SK-N-SH (cell line): ENCODE measurements at regions not wholly inside any gene's neighbourhood (a gene's known extent, or its start where the extent isn't known, plus 50 kb on each side); places are given as distances from the start of the nearest gene placed in this dataset.

Experiments
- CTCF ChIA-PET: fragments of 300-600, 350-600 bp; formaldehyde crosslinking; extraction: SDS; loops from one replicate; lab custom pipeline; 2021; lab: Yijun Ruan, JAX
- POLR2A ChIA-PET: fragments of 350-600 bp; sonication (Branson Sonifier 250); formaldehyde crosslinking; extraction: SDS; loops from one replicate; lab custom pipeline; 2020; ENCODE audit warnings: antibody characterized with exemption, inconsistent platforms; lab: Yijun Ruan, JAX
- DNase-seq: peaks from one replicate; pipeline ENCODE4 v3.0.0; 2012
- H2AFZ ChIP-seq: fragments of 200-600 bp; sonication (generic); 2 replicates; pipeline ENCODE4 v1.8.1; 2016; ENCODE audit warnings: antibody characterized with exemption, mild to moderate bottlenecking, low read depth
- H3F3A ChIP-seq: fragments of 200-600 bp; sonication (generic); replicated peaks from 2 replicates; pipeline ENCODE3; 2016; ENCODE audit warnings: antibody characterized with exemption, mild to moderate bottlenecking; ENCODE audit not compliant: insufficient read depth
- H3K27ac ChIP-seq, 2 experiments: fragments of 200-500 bp in 1 of 2; fragments of 200-600 bp in 1 of 2; sonication (Bioruptor generic) in 1 of 2; sonication (generic), shearing (Covaris generic) in 1 of 2; 2 replicates each; pipeline versions ENCODE4 v1.5.1 to v1.6.1; 2014 to 2016; ENCODE audit warnings: low read depth in 2 of 2, inconsistent platforms in 1 of 2, low read length in 1 of 2, mild to moderate bottlenecking in 1 of 2, mixed read lengths in 1 of 2
- H3K27me3 ChIP-seq: fragments of 200-600 bp; sonication (generic), shearing (Covaris generic); 2 replicates; pipeline ENCODE4 v1.6.1; 2016; ENCODE audit warnings: mixed run types; ENCODE audit not compliant: insufficient read depth
- H3K36me3 ChIP-seq, 2 experiments: fragments of 200-500 bp in 1 of 2; fragments of 200-600 bp in 1 of 2; sonication (Bioruptor generic) in 1 of 2; sonication (generic) in 1 of 2; replicated peaks in 1 of 2; 2 replicates each; pipeline versions ENCODE3 to v1.5.1; 2014 to 2016; ENCODE audit warnings: low read length in 1 of 2, mild to moderate bottlenecking in 1 of 2; ENCODE audit not compliant: insufficient read depth in 2 of 2, control insufficient read depth in 1 of 2
- H3K4me1 ChIP-seq, 2 experiments: fragments of 200-500 bp in 1 of 2; fragments of 200-600 bp in 1 of 2; sonication (Bioruptor generic) in 1 of 2; sonication (generic), shearing (Covaris generic) in 1 of 2; 2 replicates each; pipeline versions ENCODE4 v1.5.1 to v1.6.1; 2014 to 2016; ENCODE audit warnings: low read depth in 1 of 2, low read length in 1 of 2, mixed run types in 1 of 2; ENCODE audit not compliant: insufficient read depth in 2 of 2, control insufficient read depth in 1 of 2
- H3K4me2 ChIP-seq: fragments of 200-600 bp; sonication (generic), shearing (Covaris generic); 2 replicates; pipeline ENCODE4 v1.6.1; 2017; ENCODE audit warnings: mixed run types
- H3K4me3 ChIP-seq, 2 experiments: fragments of 200-500 bp in 1 of 2; fragments of 200-600 bp in 1 of 2; sonication (Bioruptor generic) in 1 of 2; sonication (generic), shearing (Covaris generic) in 1 of 2; 2 replicates each; pipeline versions ENCODE4 v1.5.1 to v1.8.1; 2014 to 2016; ENCODE audit warnings: low read depth in 2 of 2, inconsistent platforms in 1 of 2, low read length in 1 of 2, mild to moderate bottlenecking in 1 of 2, mixed read lengths in 1 of 2, moderate library complexity in 1 of 2
- H3K79me2 ChIP-seq: fragments of 200-600 bp; sonication (generic); 2 replicates; pipeline ENCODE4 v1.8.1; 2017; ENCODE audit warnings: mild to moderate bottlenecking; ENCODE audit not compliant: insufficient read depth
- H3K9ac ChIP-seq: fragments of 200-600 bp; sonication (generic); 2 replicates; pipeline ENCODE4 v1.6.1; 2017; ENCODE audit warnings: mixed run types
- H3K9me2 ChIP-seq: fragments of 200-600 bp; sonication (generic); 2 replicates; pipeline ENCODE4 v1.6.1; 2017; ENCODE audit warnings: mixed run types
- H3K9me3 ChIP-seq: fragments of 200-600 bp; sonication (generic); 2 replicates; pipeline ENCODE4 v1.6.1; 2017; ENCODE audit warnings: mixed run types, mild to moderate bottlenecking, moderate library complexity
- H4K20me1 ChIP-seq: fragments of 200-600 bp; sonication (generic); 2 replicates; pipeline ENCODE4 v1.6.1; 2017; ENCODE audit warnings: mild to moderate bottlenecking, mixed run types; ENCODE audit not compliant: insufficient read depth
- EZH2phosphoT487 ChIP-seq: fragments of 200-600 bp; sonication (generic); IDR thresholded peaks from 2 replicates; pipeline ENCODE4 v1.6.1; 2017; ENCODE audit warnings: low read depth, mixed run types, mild to moderate bottlenecking, antibody characterized with exemption, moderate library complexity, borderline replicate concordance
- FOSL2 ChIP-seq: IDR thresholded peaks from 2 replicates; pipeline ENCODE4 v1.4.0; 2012; ENCODE audit warnings: low read depth, mild to moderate bottlenecking, moderate library complexity, borderline replicate concordance
- FOXJ3 ChIP-seq: sonication (generic); formaldehyde crosslinking; IDR thresholded peaks from 2 replicates; pipeline ENCODE4 v1.5.1; 2020; ENCODE audit warnings: mild to moderate bottlenecking, missing genetic modification reagents
- GABPA ChIP-seq: IDR thresholded peaks from 2 replicates; pipeline ENCODE4 v1.4.0; 2012; ENCODE audit warnings: low read depth, mild to moderate bottlenecking
- JUND ChIP-seq: IDR thresholded peaks from 2 replicates; pipeline ENCODE4 v1.4.0; 2012
- MEF2A ChIP-seq: IDR thresholded peaks from 2 replicates; pipeline ENCODE4 v1.4.0; 2012; ENCODE audit warnings: low read depth, borderline replicate concordance
- MXI1 ChIP-seq: IDR thresholded peaks from 2 replicates; pipeline ENCODE4 v1.6.1; 2012; ENCODE audit warnings: mild to moderate bottlenecking, low read depth, low read length, improper control_type of control experiment
- NRF1 ChIP-seq: IDR thresholded peaks from 2 replicates; pipeline ENCODE4 v1.6.1; 2012; ENCODE audit warnings: low read depth, mild to moderate bottlenecking, low read length
- PBX3 ChIP-seq: IDR thresholded peaks from 2 replicates; pipeline ENCODE4; 2012
- POLR2AphosphoS5 ChIP-seq: IDR thresholded peaks from 2 replicates; pipeline ENCODE4 v1.6.1; 2012; ENCODE audit warnings: low read depth, low read length
- RAD21 ChIP-seq: IDR thresholded peaks from 2 replicates; pipeline ENCODE4 v1.6.1; 2012; ENCODE audit warnings: mild to moderate bottlenecking, low read length
- RCOR1 ChIP-seq: fragments of 150-350 bp; IDR thresholded peaks from 2 replicates; pipeline ENCODE4 v1.6.1; 2017; ENCODE audit warnings: antibody characterized with exemption, low read length
- REST ChIP-seq: IDR thresholded peaks from 2 replicates; pipeline ENCODE4 v1.6.1; 2012; ENCODE audit warnings: mild to moderate bottlenecking, low read depth, low read length, moderate library complexity
- SIN3A ChIP-seq: IDR thresholded peaks from 2 replicates; pipeline ENCODE4 v1.6.1; 2012; ENCODE audit warnings: low read depth, mild to moderate bottlenecking, low read length, moderate library complexity, borderline replicate concordance
- SMC3 ChIP-seq: IDR thresholded peaks from 2 replicates; pipeline ENCODE4 v1.6.1; 2012; ENCODE audit warnings: low read depth, low read length, improper control_type of control experiment
- YY1 ChIP-seq: IDR thresholded peaks from 2 replicates; pipeline ENCODE4 v1.4.0; 2012; ENCODE audit warnings: low read depth, mild to moderate bottlenecking
- WGBS: methylation state at CpG from one replicate; pipeline ENCODE4 v1.1.6; 2017; ENCODE audit warnings: low lambda C conversion rate; 5-methylcytosine and 5-hydroxymethylcytosine counted together

GRCh38 chr6:109242029-109242428 is 140.2 kb downstream of the CD164 start (continued):
- TF ChIP-seq PBX3 (no peak), FOXJ3 (CRISPR knock-in tag) (no peak), RAD21 (no peak), SIN3A (no peak), SMC3 (no peak), NRF1 (no peak), EZH2phosphoT487 (no peak), REST (no peak), MXI1 (no peak)

GRCh38 chr6:109241199-109241598 is 141.1 kb downstream of the CD164 start:
- no peaks in the 10 kb centered on the region for H4K20me1 ChIP-seq
- POLR2A ChIA-PET: no interaction called here
- H3K36me3 ChIP-seq: no peaks in the 10 kb centered on the region
- peaks cover 0 to 2% of the 10 kb centered on the region in 2 experiments; a peak in 3 of 4 replicates for H3K4me1 ChIP-seq
- DNase-seq: no peak
- CTCF ChIA-PET: interaction anchor here (1.3 to 1.5 kb wide), 2 partner anchors 10 to 16 kb away, joined by 3 to 6 read pairs; no protein-coding TSS in a partner anchor
- H3K27me3 ChIP-seq: no peaks in the 10 kb centered on the region
- no peak overlapping the region for H3K27ac ChIP-seq
- H3K4me2 ChIP-seq: no peak overlapping the region
- no peaks in the 10 kb centered on the region for H3K9me3 ChIP-seq
- 70% methylated on average over 2 of the region's 2 CpGs for WGBS
- H3K9me2 ChIP-seq: no peaks in the 10 kb centered on the region
- H3K9ac ChIP-seq: no peak overlapping the region
- H3K79me2 ChIP-seq: no peaks in the 10 kb centered on the region
- no peak overlapping the region for H2AFZ ChIP-seq
- TF ChIP-seq RCOR1 (no peak), POLR2AphosphoS5 (no peak), JUND (no peak), FOSL2 (no peak), MEF2A (no peak), GABPA (no peak), EZH2phosphoT487 (no peak), YY1 (no peak)
- no peaks in the 10 kb centered on the region for H3F3A ChIP-seq
- H3K4me3 ChIP-seq: no peak overlapping the region
